DMS79 (cell line): ENCODE measurements at regions not wholly inside any gene's neighbourhood (a gene's known extent, or its start where the extent isn't known, plus 50 kb on each side); places are given as distances from the start of the nearest gene placed in this dataset.
"Not testable (repeated sequence)": the region's sequence is repeated elsewhere in the genome, so short reads cannot be mapped to it uniquely, and the experiment has no call there.

Experiments used
- DNase-seq: peaks from one replicate; lab custom pipeline; 2025; lab: John Stamatoyannopoulos, UW

DNA sequence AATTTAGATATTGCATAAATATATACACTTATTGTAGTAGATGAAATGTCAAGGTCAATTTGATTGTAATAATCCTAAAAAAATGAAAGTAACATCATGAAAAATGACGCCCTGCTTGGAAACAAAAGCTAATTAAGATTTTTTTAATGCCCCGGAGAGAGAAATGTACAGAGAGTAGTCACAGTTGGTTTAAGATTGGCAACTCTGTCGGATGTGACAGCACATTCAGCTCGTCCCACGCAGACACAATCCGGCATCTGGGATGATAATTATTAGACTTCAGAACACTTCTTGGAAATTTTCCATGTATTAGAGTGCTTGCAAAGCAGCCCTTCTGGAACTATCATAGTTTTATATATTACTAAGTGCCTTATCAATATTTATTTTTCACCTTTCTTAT is 478.0 kb downstream of the PDHA2 start:
- no peak for DNase-seq

DNA sequence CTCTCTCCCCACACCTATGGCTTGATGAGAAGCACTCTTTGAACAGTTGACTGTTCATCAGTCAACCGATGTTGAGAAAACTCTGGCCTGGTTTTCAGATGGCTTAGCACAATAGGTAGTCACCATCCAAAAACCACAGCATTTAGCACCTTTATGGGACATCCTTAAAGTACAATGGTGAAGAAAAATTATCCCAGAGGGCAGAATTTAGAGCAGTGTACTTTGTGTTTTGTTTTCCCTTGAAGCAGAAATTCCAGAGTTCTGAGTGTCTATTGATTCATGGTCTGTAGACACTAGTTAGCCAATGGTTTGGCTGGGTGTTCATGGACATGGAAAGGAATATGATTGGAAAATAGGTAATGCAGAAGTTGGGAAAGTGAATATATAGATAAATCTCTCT is 487.0 kb downstream of the PDHA2 start:
- no peak for DNase-seq

- no peak for DNase-seq
These were observed 502.3 kb downstream of the PDHA2 start for GRCh38 chr4:96342196-96342595.

GRCh38 chr4:96342790-96343455 is 503.0 kb downstream of the PDHA2 start:
- no peak for DNase-seq

DNA sequence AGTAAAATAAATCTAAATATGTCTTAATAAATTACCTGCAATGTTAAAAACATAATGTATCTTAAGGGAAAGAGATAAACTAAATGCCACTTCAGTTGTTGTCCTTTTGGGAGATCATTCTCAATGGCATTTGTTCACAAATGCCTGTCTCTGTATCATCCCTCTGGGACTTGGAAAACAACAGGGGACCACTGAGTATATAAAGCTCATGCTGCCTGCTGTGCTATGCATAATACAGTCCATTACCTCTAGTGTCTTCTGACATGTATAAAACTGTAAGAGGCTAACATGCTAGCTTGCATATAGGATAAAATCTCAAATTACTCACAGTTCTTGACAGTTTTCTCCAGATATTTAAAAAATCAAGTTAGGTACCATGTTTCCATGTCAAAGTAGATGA is 503.9 kb downstream of the PDHA2 start:
- no peak for DNase-seq

- no peak for DNase-seq
These were observed 507.7 kb downstream of the PDHA2 start for GRCh38 chr4:96347582-96347981.

DNA sequence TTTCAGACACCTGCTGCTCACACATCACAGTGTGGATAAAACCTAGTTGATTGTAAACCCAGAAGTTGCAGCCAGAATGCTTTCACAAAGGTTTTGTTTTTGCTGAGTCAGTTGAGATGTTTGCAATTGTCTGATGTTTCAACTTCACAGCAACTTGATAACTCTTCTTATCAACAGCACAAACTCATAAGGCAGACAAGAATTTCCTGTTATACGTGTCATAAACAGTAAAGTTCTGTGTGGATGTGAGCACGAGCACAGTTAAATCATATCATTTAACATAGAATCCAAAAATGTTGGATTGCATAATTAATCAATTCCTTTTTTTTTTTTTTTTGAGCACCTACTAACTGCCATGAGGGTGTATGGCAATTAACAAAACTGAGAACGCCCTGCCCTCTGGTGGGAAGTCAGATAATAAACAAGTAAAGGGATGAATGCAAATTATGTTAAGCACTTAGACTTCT is 512.2 kb downstream of the PDHA2 start:
- DNase-seq = no peak

DNA sequence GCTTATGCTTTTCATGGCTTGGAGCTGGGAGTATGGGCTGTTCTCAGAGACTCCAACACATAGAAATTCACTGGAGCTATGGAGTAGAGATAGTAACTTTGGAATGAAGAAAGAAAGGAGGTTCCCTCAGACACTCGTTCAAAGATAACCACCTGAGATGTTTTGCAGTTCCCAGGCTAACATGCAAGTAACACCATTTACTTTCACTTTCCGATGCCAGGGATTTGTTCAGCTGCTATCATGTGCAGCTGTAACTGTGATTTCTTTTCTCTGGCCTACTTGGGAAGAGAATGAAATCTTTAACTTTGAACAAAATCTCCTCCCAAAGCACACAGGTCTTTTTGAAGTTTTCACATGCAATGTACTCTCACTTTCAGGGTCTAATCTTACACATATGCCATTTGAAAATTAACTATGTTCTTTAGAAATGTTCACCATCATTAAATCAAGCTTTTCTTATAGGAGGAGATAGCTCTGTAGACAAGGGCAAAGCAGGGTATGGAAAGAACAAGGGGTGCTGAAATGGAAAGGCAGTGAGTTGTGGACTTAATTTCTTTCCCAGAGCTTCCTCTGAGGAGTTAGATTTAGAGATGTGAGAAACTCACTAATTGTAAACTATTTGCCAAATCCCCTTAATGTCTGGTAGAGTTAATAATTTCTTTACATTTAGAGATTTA is 514.3 kb downstream of the PDHA2 start:
- DNase-seq = no peak

DNA sequence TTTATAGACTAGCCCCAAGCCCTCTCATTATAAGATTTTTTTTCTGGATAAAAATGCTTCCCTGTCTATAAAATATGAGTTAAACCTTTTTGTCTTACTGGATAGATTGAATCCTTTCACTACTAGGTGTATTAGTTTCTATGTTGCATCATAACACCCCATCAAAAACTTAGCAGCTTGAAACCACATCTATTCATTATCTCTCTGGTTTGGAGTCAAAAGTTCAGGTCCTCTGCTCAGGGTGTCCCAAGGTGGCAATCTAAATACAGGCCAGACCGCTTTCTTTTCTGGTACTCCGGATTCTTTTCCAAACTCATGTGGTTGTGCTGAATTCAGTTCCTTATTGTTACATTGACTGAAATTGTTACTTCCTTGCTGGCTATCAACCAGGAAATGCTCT is 515.5 kb downstream of the PDHA2 start:
- no peak for DNase-seq

DNA sequence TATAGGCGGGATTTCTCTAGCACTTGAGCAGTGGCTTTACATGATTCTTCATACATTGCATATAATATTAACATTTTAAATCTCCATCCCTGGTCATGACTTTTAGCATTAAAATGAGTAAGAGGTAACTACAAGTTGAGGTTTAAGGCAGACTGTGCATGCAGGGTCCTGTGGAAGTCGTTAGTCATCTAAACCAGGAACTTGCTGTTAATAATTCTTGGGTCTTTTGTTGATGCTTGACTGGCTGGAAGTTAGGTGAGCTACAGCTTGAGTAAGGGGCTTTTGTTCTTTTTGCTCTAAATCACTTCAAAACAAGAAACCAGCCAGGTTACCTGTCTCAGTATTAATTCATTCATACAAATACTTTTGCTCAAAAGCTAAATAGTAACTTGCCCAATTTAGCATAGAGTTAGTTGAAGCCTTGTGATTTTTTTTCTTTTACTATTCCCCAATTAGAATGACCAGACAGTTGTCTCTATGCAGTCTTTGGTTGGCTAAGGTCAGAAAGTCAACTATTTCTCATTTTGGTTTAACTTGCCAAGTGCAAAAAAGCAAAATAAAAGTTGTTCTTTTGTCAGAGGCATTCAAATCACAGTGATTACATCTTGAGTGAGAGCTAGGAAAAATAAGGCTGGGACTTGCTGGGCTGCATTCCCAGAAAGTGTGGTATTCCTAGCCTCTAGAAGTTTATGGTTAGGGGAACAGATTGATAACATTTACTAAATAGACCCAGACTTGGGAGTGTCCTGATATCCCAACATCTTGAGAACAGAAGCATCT is 516.9 kb downstream of the PDHA2 start:
- no peak for DNase-seq

DNA sequence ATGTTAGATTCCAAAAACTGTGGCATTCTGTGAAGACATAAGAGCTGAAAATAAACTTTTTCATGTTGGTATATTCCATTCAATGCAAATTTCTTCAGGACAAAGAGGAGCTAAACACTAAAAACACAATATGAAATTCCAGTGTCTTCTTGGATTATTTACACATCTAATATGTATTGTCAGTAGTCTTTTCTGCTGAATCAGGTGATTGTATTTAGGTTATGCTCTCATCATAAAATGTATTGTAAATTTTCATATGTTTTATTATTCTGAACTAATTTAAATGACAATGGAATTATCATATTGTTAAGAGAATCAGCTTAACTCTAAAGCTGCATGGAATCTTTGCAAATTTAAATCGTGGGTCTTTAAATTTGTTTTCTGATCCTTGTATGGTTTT is 526.7 kb downstream of the PDHA2 start:
- no peak for DNase-seq

DNA sequence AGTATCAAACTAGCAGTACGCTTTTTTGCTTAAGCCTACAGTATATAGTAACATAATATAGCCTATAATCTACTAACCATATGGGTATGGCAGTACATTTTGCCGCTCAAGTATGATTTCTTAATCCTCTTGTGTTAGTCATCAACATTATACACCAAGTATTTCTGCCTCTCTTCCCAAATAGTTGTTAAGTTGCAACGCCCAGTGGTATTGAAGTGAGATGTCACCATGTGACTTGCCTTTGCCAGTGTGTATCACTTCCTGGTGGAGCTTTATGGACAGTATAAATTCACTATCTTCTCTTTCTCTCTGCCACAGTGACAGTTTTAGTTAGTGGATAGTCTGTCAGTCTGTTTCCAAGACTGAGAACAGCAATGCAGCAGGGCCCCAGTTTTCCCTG is 535.5 kb downstream of the PDHA2 start:
- DNase-seq = no peak

GRCh38 chr4:96379524-96379923 is 539.6 kb downstream of the PDHA2 start:
- DNase-seq = no peak

DNA sequence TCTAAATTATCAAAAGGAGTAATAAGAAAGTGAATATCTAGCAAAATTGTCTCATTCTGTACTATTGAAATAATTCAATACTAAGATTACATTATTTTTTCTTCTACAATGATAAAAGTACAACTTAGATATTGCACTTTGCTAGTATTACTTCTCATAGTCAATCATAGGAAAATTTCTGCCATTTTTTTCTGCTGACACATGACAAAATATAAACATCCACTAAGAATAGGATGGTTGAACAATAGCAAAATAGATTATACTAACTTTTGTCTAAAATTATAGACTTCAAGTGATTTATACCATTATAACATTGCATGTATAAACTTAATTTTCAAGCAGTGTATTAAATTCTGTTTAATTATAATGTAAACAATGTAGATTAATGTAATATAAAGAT is 540.2 kb downstream of the PDHA2 start:
- no peak for DNase-seq

DNA sequence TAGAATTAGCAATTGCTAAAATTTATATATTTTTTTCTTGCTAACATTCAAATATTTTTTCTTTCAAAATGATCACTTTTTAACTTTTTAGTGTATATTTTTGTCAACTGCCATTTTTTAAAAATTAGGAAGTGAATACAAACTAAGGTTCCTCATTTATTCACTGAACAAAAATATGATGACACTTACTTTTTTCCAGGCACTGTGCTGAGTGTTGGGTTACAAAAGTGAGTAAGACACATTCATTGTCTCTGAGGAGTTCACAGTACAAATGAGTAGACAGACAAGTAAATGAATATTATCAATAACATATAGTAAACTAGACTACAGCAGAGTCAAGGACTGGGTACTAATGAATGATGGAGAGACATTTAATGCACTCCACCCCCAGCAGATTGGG is 543.5 kb downstream of the PDHA2 start:
- DNase-seq = no peak

GRCh38 chr4:96389770-96390169 is 549.9 kb downstream of the PDHA2 start:
- no peak for DNase-seq

GRCh38 chr4:96390404-96390803 is 550.5 kb downstream of the PDHA2 start:
- DNase-seq = no peak

GRCh38 chr4:96395747-96396146 is 555.9 kb downstream of the PDHA2 start:
- no peak for DNase-seq

- DNase-seq = no peak
These were observed 566.8 kb downstream of the PDHA2 start for GRCh38 chr4:96406742-96407141.

DNA sequence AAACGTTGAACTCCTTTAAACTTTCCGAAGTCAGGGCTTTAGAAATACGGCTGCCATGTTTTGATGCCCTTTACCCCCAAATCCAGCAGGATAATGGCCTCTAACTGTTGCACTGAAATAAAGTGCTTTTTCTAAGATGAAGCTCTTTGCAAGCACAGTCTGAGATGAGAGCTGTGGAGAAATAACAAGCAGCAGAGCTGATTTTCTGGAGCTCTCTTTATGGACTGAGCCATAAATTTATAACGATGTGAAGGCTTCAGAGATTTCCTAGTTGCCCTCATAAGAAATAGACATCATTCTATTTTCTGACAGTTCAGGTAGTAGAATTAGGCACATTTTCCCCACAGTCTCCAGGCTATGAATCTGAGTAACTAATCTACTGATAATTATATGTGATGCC is 567.3 kb downstream of the PDHA2 start:
- no peak for DNase-seq

DNA sequence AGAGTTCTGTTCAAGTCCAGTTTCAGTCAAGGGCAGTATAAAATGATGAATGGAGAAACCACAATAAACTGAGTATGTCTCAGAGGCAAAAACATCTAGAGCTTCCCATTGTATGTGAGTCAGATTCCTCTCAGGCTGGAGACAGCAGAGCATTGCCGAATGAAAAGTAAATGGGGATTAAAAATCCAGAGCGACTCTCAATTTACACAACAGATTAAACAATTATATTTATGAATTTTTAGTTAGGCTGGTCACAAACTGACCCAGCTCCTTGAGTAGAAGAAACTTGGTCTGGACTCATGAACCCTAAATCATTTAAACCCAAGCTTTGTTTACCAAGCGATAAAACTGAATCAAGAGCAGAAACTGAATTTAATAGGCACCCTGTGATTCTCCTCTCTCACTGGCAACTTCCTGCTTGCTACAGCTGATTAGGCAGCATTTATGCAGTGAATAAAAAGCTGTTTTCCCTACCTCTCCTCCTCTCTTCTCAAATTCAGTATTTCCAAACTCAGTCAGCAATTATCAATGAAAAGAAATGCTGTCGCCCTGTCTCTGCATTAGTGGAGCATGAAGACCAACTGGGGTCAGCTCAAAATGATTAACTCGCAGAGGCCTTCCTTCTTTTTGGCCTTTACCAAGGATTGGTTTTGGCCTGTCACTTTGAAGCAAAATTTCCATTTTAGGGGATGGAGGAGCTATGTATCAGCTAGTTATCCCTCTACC is 568.0 kb downstream of the PDHA2 start:
- no peak for DNase-seq

GRCh38 chr4:96414853-96415252 is 575.0 kb downstream of the PDHA2 start:
- DNase-seq = not testable (repeated sequence)
